Immature natural killer cell (primary cell): ENCODE measurements at regions not wholly inside any gene's neighbourhood (a gene's known extent, or its start where the extent isn't known, plus 50 kb on each side); places are given as distances from the start of the nearest gene placed in this dataset.
"Not testable (repeated sequence)": the region's sequence is repeated elsewhere in the genome, so short reads cannot be mapped to it uniquely, and the experiment has no call there.

Experiments used
- DNase-seq, 3 donors: peaks; one replicate each; pipeline ENCODE4 v3.0.0; 2022; ENCODE audit warnings: mixed read lengths in 1 of 3
- H3K27ac Mint-ChIP-seq, 6 donors: one replicate each; pipeline ENCODE4 v1.8.0; 2020; ENCODE audit warnings: mixed read lengths in 6 of 6, mild to moderate bottlenecking in 5 of 6, inconsistent platforms in 4 of 6, moderate library complexity in 3 of 6
- H3K27me3 Mint-ChIP-seq, 3 donors: one replicate each; pipeline ENCODE4 v1.8.0; 2020 to 2021; ENCODE audit warnings: low read depth in 3 of 3, mild to moderate bottlenecking in 3 of 3, mixed read lengths in 3 of 3, moderate library complexity in 3 of 3, inconsistent platforms in 1 of 3
- H3K36me3 Mint-ChIP-seq, 3 donors: one replicate each; pipeline ENCODE4 v1.8.0; 2020; ENCODE audit warnings: mixed read lengths in 3 of 3, inconsistent platforms in 2 of 3, mild to moderate bottlenecking in 2 of 3
- H3K4me1 Mint-ChIP-seq, 2 donors: one replicate each; pipeline ENCODE4 v1.8.0; 2020; ENCODE audit warnings: inconsistent platforms in 2 of 2, mild to moderate bottlenecking in 2 of 2, mixed read lengths in 2 of 2, moderate library complexity in 1 of 2
- H3K4me3 Mint-ChIP-seq, 5 donors: one replicate each; pipeline ENCODE4 v1.8.0; 2020; ENCODE audit warnings: mild to moderate bottlenecking in 5 of 5, mixed read lengths in 5 of 5, inconsistent platforms in 3 of 5, moderate library complexity in 3 of 5
- H3K9me3 Mint-ChIP-seq, 6 donors: one replicate each; pipeline ENCODE4 v1.8.0; 2020; ENCODE audit warnings: mild to moderate bottlenecking in 6 of 6, mixed read lengths in 6 of 6, inconsistent platforms in 4 of 6, moderate library complexity in 3 of 6

- peaks cover 0 to 17% (median 8%) of the 10 kb centered on the region in 3 donors for H3K27me3 Mint-ChIP-seq
- peaks cover 0 to 2% (median 0%) of the 10 kb centered on the region in 6 donors for H3K9me3 Mint-ChIP-seq
- no peaks in the 10 kb centered on the region for H3K4me1 Mint-ChIP-seq
- H3K27ac Mint-ChIP-seq = no peak overlapping the region
- DNase-seq = no peak
- no peak overlapping the region for H3K4me3 Mint-ChIP-seq
- no peaks in the 10 kb centered on the region for H3K36me3 Mint-ChIP-seq
Observed at GRCh38 chr15:81685237-81685636, 311.2 kb upstream of the TMC3 start.

- Mint-ChIP-seq H3K27me3 (peaks cover 0 to 4% (median 2%) of the 10 kb centered on the region in 3 donors), H3K9me3 (peaks cover 0 to 2% (median 0%) of the 10 kb centered on the region in 6 donors), H3K4me3 (no peak overlapping the region), H3K36me3 (no peaks in the 10 kb centered on the region), H3K4me1 (no peaks in the 10 kb centered on the region), H3K27ac (no peak overlapping the region)
- no peak for DNase-seq
Observed at GRCh38 chr15:81680829-81681228, 306.8 kb upstream of the TMC3 start.

- no peak overlapping the region for H3K27ac Mint-ChIP-seq
- H3K4me1 Mint-ChIP-seq = no peaks in the 10 kb centered on the region
- H3K27me3 Mint-ChIP-seq = peaks cover 0 to 3% (median 2%) of the 10 kb centered on the region in 3 donors
- no peak for DNase-seq
- H3K4me3 Mint-ChIP-seq = no peak overlapping the region
- H3K9me3 Mint-ChIP-seq = peaks cover 0 to 3% (median 0%) of the 10 kb centered on the region in 6 donors
- H3K36me3 Mint-ChIP-seq = no peaks in the 10 kb centered on the region
Observed at GRCh38 chr15:81666839-81667238, 292.8 kb upstream of the TMC3 start.

GRCh38 chr15:81660976-81661375 lies 287.0 kb upstream of the TMC3 start:
- H3K27ac Mint-ChIP-seq = no peak overlapping the region
- no peaks in the 10 kb centered on the region for H3K4me1 Mint-ChIP-seq
- H3K27me3 Mint-ChIP-seq = peaks cover 2% of the 10 kb centered on the region in 3 donors

GRCh38 chr15:81653259-81653658 lies 279.2 kb upstream of the TMC3 start:
- H3K9me3 Mint-ChIP-seq = peaks cover 0 to 2% (median 0%) of the 10 kb centered on the region in 6 donors
- no peaks in the 10 kb centered on the region for H3K36me3 Mint-ChIP-seq
- no peak overlapping the region for H3K4me3 Mint-ChIP-seq
- no peaks in the 10 kb centered on the region for H3K4me1 Mint-ChIP-seq
- peaks cover 0 to 2% (median 0%) of the 10 kb centered on the region in 3 donors for H3K27me3 Mint-ChIP-seq
- no peak overlapping the region for H3K27ac Mint-ChIP-seq
- no peak for DNase-seq

More at GRCh38 chr15:81660976-81661375, 287.0 kb upstream of the TMC3 start:
- H3K9me3 Mint-ChIP-seq = peaks cover 0 to 2% (median 0%) of the 10 kb centered on the region in 6 donors
- H3K36me3 Mint-ChIP-seq = no peaks in the 10 kb centered on the region
- no peak for DNase-seq
- no peak overlapping the region for H3K4me3 Mint-ChIP-seq

- Mint-ChIP-seq H3K9me3 (no peaks in the 10 kb centered on the region), H3K4me1 (no peaks in the 10 kb centered on the region), H3K4me3 (no peak overlapping the region), H3K36me3 (no peaks in the 10 kb centered on the region), H3K27me3 (peaks cover 0 to 5% (median 0%) of the 10 kb centered on the region in 3 donors), H3K27ac (no peak overlapping the region)
- no peak for DNase-seq
Observed at GRCh38 chr15:81645470-81645869, 271.5 kb upstream of the TMC3 start.

GRCh38 chr15:81643771-81644170 lies 269.8 kb upstream of the TMC3 start:
- H3K9me3 Mint-ChIP-seq = no peaks in the 10 kb centered on the region
- no peak overlapping the region for H3K4me3 Mint-ChIP-seq
- peaks cover 0 to 5% (median 0%) of the 10 kb centered on the region in 3 donors for H3K27me3 Mint-ChIP-seq
- H3K4me1 Mint-ChIP-seq = no peaks in the 10 kb centered on the region
- H3K27ac Mint-ChIP-seq = no peak overlapping the region
- H3K36me3 Mint-ChIP-seq = no peaks in the 10 kb centered on the region
- no peak for DNase-seq

GRCh38 chr15:81642451-81642990 lies 268.5 kb upstream of the TMC3 start:
- Mint-ChIP-seq H3K9me3 (no peaks in the 10 kb centered on the region), H3K4me1 (no peaks in the 10 kb centered on the region), H3K4me3 (no peak overlapping the region), H3K36me3 (no peaks in the 10 kb centered on the region), H3K27ac (no peak overlapping the region), H3K27me3 (peaks cover 0 to 5% (median 0%) of the 10 kb centered on the region in 3 donors)
- DNase-seq = no peak

- H3K27me3 Mint-ChIP-seq, H3K36me3 Mint-ChIP-seq, H3K4me1 Mint-ChIP-seq, DNase-seq, H3K4me3 Mint-ChIP-seq, H3K27ac Mint-ChIP-seq, H3K9me3 Mint-ChIP-seq: not testable (repeated sequence)
Observed at GRCh38 chr15:81636064-81636463, 262.1 kb upstream of the TMC3 start.

GRCh38 chr15:81633889-81634288 lies 259.9 kb upstream of the TMC3 start:
- H3K9me3 Mint-ChIP-seq = no peaks in the 10 kb centered on the region
- H3K27ac Mint-ChIP-seq = no peak overlapping the region
- no peak overlapping the region for H3K4me3 Mint-ChIP-seq
- no peaks in the 10 kb centered on the region for H3K4me1 Mint-ChIP-seq
- no peak for DNase-seq
- peaks cover 0 to 2% (median 0%) of the 10 kb centered on the region in 3 donors for H3K27me3 Mint-ChIP-seq
- no peaks in the 10 kb centered on the region for H3K36me3 Mint-ChIP-seq

GRCh38 chr15:81625896-81626295 lies 251.9 kb upstream of the TMC3 start:
- Mint-ChIP-seq H3K4me1 (no peaks in the 10 kb centered on the region), H3K27me3 (peaks cover 0 to 4% (median 0%) of the 10 kb centered on the region in 3 donors), H3K27ac (no peak overlapping the region), H3K4me3 (no peak overlapping the region), H3K36me3 (no peaks in the 10 kb centered on the region), H3K9me3 (no peaks in the 10 kb centered on the region)
- DNase-seq = no peak

- no peaks in the 10 kb centered on the region for H3K9me3 Mint-ChIP-seq
- no peak for DNase-seq
- no peaks in the 10 kb centered on the region for H3K36me3 Mint-ChIP-seq
- no peak overlapping the region for H3K27ac Mint-ChIP-seq
- H3K27me3 Mint-ChIP-seq = peaks cover 0 to 2% (median 1%) of the 10 kb centered on the region in 3 donors
- H3K4me3 Mint-ChIP-seq = no peak overlapping the region
- H3K4me1 Mint-ChIP-seq = no peaks in the 10 kb centered on the region
Observed at GRCh38 chr15:81619002-81619401, 245.0 kb upstream of the TMC3 start.

GRCh38 chr15:81612631-81613030 lies 238.6 kb upstream of the TMC3 start:
- H3K27me3 Mint-ChIP-seq = peaks cover 4 to 7% (median 5%) of the 10 kb centered on the region in 3 donors
- H3K4me3 Mint-ChIP-seq = no peak overlapping the region
- no peak overlapping the region for H3K27ac Mint-ChIP-seq

GRCh38 chr15:81611679-81612078 lies 237.7 kb upstream of the TMC3 start:
- Mint-ChIP-seq H3K4me3 (no peak overlapping the region), H3K9me3 (peaks cover 0 to 2% (median 0%) of the 10 kb centered on the region in 6 donors), H3K4me1 (no peaks in the 10 kb centered on the region), H3K27ac (no peak overlapping the region), H3K27me3 (peaks cover 3 to 7% (median 5%) of the 10 kb centered on the region in 3 donors), H3K36me3 (no peaks in the 10 kb centered on the region)
- DNase-seq = no peak

More at GRCh38 chr15:81612631-81613030, 238.6 kb upstream of the TMC3 start:
- DNase-seq = no peak
- Mint-ChIP-seq H3K36me3 (no peaks in the 10 kb centered on the region), H3K9me3 (peaks cover 0 to 2% (median 0%) of the 10 kb centered on the region in 6 donors), H3K4me1 (no peaks in the 10 kb centered on the region)

- no peak overlapping the region for H3K27ac Mint-ChIP-seq
- H3K9me3 Mint-ChIP-seq = peaks cover 0 to 4% (median 0%) of the 10 kb centered on the region in 6 donors
- no peak overlapping the region for H3K4me3 Mint-ChIP-seq
- H3K4me1 Mint-ChIP-seq = no peaks in the 10 kb centered on the region
- peaks cover 3 to 10% (median 5%) of the 10 kb centered on the region in 3 donors for H3K27me3 Mint-ChIP-seq
- no peaks in the 10 kb centered on the region for H3K36me3 Mint-ChIP-seq
- DNase-seq = no peak
Observed at GRCh38 chr15:81608309-81608829, 234.4 kb upstream of the TMC3 start.
